Fibroblast of skin of right biceps (primary cell): ENCODE measurements at regions not wholly inside any gene's neighbourhood (a gene's known extent, or its start where the extent isn't known, plus 50 kb on each side); places are given as distances from the start of the nearest gene placed in this dataset.
A peak's percentile ranks its signal among the peaks of the same experiment; 100 is the strongest.
"Not testable (repeated sequence)": the region's sequence is repeated elsewhere in the genome, so short reads cannot be mapped to it uniquely, and the experiment has no call there.

ENCODE experiments used
- DNase-seq: peaks from one replicate; pipeline ENCODE4 v3.0.0-alpha.2; 2013

DNA sequence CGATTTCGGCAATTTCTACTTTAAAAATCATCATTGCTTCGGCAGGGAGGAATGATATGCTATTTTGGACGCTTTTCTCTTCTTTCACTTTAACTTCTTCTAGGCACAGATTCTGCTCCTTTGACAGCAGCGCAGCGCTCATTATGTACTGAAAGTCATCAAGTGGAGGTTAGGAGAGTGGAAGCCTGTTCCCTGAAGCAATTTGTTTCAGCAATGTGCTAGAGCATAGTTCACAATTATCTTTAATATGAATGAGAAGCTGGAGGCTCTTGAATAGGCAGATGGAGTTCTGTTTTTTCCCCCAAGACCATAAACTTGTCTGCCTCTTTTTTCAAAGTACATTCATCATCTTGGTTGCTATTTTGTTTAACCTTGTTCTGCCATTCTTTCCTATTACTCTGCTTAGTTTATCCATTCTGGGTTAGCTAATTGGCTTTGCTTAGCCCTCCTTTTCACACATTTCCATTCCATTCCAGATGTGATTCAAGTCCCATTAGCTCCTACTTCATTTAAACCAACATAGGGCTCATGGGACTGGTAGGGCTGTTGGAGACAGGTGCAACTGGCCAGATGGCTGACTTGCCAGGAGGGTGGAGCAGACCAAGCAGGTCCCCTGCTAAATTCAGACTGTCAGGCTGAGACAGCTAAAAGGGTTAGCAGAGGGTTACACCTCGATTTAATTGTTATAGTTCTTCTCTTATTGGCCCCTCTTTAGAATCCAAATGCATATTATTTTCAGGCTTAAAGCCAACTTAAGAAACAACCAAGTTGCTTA, 534.7 kb upstream of the CBLB start:
- DNase-seq, result no peak

DNA sequence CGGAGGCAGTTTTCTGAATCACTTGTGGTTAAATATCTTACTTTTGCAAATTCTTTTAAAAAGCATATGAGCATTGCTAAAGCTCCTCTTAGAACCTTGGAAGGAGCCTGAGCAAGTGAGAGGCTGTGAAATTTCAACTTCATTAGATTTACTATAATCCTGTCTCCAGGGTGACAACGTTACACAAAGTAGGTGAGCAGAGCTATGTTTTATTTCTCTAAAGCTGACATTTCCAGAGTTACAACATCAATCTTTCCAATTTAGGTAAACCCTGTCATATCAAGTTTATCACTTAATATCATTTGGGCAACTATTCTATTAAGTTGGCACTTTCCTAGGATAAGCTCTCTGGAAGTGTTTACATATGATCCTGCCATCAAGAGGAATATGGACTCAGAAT, 544.9 kb upstream of the CBLB start:
- no peak for DNase-seq

DNA sequence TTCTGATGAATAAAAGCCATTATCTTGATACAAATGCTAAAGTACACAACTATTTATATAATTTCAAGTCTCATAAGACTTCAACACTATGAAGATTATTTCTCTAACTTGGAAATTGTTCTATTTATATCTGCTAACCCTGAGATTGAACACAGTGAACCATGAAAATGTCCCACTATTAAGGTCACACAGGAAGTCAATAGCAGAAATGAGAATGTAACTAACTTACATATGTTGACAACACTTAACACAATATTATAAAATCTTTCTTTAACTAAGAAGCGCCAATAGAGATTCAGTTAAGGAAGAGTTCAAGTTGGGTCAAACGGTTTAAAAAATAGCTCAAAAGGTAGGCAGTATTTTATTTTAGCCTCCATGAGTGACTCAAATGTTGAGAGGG, 551.8 kb upstream of the CBLB start:
- no peak for DNase-seq

DNA sequence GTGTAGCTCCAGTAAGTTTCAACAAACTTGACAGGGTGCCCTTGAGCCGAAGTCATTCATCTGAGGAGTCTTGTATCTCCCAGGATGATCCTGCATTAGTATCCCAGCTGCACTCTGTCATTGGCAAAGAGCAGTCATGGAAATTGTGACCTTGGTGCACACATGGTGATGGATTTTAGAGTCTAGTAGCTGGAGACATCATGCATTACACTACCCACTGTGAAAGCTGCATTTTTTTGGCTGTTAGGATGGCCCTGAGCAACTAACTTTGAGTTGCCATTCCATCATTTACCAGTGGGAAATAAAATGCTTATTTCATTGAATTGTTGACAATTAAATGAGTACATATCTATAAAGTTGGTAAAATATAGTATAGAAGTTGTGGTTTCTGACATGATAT, 552.6 kb upstream of the CBLB start:
- DNase-seq, result no peak

DNA sequence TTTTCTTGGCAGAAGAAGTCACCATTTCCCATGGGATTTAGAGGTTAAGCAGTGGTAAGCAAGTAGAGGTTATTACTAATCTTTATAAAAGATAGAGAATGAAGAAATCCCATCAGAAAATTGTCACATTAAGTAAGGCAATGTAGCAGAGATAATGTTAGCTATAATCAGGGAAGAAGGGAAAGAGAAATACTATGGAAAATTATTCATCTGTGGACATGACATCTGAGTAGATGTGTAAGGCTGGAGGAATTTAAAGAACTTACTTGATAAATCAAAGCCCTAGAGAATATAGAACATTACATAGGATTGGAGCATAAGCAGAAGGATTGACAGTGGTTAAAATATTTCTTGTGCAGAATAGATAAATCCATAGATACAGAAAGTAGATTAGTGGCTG, 553.1 kb upstream of the CBLB start:
- peak; percentile 86 for DNase-seq

DNA sequence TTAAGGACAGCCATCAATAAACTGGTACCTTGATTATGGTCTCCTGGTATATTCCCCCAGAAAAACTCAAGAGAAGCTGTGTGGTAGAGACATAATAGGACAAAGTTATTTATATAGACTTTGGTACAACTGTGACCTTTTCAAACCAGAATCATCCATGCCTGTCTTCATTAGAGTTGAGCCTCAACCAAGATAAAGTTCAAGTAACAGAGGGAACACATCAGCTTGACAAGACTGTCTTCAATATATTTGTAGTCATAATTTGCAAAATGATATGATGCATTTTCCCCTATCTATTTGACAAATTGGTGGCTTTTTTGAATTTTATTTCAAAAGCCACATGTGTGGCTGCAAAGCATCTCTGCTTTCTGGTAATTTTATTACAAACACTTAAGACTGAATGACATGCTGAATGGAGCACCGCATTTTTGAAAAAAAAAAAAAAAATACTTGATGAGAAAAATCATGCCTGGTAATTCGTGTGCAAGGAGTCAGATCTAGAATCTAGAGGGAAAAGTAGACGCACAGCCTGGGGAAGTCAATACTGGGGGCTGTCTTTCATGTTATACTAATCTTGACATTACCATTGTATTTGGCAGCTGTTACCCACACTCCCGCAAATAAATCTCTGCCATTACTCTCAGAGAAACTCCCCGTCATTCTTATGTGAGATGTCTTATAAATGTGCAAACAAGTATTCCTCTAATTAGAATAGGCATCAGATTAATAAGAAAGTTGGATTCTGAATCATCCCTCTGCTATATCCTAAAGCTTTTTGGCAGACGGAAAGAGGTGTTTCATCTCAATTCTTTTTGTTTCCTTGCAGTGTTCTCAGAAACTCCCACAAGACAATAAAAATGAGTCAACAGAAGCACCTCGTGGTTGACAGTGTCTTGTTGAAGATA, 554.8 kb upstream of the CBLB start:
- DNase-seq, result peak; percentile 64

DNA sequence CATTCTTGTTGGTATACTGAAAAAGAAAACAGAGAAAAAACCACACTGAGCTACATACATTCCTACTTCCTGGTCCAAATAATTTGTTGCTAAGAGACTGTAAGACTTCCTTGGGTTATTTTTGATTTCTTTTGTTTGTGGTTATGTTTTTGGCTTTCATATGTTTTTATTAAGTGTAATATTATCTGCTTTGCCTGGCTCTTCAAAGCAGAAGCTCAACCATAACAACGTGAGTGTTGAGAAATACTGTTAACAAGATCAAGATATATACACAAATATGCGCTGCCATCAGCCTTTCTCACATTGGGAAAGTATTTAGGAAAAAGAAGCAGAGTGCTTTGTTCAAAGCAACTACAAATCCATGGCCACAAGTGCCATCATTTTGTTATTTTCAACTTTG, 556.2 kb upstream of the CBLB start:
- peak; percentile 83 for DNase-seq

DNA sequence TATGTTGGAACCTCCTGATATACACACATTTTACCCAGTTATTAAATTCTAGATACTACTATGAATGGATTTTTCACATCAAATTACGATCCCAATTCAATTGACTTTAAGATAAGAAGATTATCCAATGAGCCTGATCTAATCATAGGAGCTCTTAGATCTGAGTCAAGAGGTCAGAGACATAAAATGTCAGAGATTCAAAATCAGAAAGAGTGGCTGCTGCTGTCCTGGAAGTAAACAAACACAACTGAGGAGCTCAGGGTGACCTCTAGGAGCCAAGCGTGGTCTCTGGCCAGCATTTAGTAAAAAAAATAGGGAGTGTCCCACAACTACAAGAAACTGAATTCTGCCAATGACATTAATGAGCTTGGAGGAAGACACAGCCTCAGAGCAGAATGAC, 557.1 kb upstream of the CBLB start:
- DNase-seq, result no peak

DNA sequence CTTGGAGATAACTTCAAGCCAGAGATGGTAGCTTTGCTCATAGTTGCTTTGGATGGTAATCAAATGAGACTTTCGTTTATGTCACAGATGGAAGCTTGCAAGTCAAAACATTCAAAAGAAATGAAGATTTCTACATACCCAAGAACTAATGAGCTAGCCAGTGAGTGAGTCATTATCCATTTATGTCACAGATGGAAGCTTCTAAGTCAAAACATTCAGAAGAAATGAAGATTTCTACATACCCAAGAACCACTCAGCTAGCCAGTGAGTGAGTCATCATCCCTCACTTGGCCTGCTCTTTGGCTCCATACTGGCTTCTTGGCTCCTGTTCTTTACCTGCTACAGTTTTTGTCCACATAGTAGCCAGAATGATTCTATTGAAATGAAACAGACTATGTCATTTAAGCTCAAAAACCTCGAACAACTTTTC, 559.8 kb upstream of the CBLB start:
- DNase-seq, result peak; percentile 99

DNA sequence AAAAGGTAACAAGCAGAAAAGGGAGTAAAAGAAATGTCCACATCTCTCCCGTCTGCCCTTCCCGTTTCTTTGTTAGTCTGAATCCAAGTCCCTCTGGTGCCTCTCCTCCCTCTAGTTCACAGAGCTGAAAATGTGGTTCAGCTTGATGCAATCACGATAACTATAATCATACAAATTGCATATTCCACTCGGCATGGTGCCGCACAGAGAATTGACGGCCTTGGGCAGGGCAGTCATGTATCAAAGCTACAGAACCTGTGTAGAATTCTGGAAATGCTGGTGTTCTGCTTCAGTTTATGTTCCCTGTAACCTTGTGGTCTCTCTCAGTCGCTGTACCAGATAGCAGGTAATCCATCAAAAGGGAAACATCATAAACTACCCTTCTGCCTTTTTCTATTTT, 562.9 kb upstream of the CBLB start:
- no peak for DNase-seq

DNA sequence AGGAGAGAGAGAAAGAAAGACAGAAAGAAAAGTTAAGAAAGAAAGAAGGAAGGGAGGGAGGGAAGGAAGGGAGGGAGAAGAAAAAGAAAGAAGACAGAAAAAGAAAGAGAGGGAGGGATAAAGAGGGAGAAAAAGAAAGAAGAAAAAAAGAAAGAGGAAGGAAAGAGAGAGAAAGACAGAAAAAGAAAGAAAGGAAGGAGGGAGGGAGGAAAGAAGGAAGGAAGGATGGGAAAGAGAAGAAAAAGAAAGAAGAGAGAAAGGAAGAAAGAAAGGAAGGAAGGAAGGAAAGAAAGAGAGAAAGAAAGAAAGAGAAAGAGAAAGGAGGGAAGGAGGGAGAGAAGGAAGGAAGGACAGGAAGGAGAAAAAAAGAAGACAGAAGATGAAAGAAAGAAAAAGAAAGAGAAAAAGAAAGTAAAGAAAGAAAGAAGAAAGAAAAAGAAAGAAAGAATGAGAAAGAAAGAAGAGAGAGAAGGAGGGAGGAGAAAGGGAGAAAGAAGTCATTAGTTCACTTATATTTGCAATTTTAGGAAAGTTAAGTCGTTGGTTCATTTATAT, 567.2 kb upstream of the CBLB start:
- DNase-seq, result no peak

DNA sequence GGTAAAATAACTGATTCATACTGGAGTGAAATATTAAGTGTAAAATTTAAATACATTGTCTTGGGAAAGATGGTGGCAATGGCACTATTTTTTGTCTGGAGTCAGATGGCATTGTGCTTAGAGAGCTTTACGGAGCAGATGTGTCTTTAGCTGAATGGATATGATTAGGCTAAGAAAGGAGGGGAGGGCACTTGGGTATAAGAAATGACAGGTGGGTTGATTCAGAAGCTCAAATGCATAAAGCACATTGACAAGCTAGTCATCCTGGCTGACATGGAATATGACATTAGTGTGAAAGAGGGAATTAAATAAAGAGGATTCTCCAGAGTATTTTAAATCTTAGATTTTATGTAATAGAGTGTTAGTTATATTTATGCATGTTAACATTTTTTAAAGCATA, 570.1 kb upstream of the CBLB start:
- no peak for DNase-seq

DNA sequence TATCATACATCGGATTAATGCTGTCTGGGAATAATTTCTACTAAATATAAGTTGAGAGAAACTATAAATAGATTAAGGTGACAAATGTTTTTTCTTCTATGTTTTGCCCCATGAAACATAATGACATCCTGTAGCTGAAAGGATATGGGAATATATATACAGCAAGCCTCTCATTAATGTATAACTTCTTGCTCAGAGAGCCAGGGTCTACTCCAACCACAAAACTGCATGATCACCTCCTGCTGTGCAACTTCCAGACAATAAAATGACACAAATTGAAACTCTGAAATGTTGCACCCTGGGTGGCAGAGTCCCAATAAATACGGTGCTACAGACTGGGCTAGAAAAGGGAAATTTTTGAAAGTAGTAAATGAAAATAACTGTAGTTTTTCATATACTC, 571.9 kb upstream of the CBLB start:
- DNase-seq, result peak; percentile 14

DNA sequence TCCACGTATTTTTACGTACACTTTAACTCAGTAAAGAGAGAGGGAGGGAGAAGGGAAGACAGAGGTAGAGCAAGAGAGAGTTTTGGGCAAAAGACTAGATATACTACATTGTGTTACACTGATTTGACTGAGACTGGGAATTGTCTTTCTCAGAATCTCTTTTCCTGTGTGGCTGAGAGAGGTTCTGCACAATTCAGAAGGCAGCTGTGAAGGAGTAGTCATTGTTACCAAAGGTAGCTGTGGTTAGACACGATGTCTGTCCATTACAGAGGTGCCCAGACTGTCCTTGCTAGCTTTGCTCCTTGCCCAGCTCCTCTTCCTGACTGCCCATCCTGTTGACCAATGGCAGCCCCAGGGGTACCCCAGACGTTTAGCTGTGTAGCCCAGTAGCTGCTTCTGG, 577.5 kb upstream of the CBLB start:
- DNase-seq, result no peak

DNA sequence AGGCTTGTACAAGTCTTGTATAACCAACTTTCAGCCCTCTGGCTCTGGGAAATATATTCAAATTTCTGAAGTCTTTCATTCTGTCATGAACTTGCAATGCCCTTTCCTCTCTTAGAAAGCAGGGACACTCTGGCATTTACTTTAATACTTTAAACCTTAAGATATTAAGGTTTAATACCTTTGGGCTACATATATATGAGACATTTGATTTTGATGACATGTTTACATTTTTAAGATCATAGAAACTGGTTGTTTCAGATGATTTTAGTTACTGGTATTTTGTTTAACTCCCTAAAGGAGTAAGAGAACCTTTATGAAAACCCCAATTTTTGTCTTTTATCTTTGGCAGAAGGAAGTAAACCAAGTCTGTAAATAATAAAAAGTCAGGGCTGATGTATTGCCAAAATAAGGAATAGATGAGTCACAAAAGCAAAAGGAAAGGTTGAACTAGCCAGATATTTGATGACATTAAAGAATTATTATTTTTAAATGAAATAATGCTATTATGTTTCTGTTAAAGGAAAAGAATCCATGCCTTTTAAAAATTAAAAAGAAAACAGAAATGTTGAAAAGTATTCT, 579.0 kb upstream of the CBLB start:
- no peak for DNase-seq

DNA sequence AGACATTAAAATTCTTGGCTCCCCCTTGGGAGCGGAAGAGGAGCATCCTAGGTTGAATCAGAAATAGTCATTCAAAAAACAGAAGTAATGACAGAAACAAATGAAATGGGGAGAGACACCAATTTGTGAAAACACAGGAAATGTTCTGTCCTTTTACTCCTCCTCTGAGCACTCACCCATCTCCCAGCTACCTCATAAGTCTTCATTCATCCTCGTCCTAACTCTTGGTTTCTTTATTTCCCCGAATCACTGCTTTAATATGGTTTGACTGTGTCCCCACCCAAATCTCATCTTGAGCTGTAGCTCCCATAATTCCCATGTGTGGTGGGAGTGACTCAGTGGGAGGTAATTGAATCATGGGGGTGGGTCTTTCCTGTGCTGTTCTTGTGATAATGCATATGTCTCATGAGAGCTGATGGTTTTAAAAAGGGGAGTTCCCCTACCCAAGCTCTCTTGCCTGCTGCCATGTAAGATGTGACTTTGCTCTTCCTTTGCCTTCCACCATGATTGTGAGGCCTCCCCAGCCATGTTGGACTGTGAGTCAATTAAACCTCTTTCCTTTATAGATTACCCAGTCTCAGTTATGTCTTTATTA, 579.7 kb upstream of the CBLB start:
- DNase-seq, result not testable (repeated sequence)

DNA sequence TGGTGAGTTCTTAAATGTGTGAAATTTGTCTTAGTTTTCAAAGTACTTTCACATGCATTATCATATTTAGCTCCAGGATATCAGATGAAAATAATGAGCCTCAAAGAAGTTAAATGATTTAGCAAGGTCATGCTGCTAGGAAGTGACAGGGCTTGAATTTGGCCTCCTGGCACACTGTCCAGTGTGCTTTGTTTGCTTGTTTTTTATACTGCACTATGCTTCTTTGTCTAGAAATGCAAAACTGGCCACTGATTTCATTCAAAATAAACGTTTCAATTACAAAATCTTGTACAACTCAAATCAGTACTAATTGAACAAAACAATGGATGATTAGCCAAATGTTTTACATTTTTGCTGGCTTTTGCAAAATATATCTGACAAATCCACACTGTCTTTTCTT, 583.3 kb upstream of the CBLB start:
- no peak for DNase-seq

DNA sequence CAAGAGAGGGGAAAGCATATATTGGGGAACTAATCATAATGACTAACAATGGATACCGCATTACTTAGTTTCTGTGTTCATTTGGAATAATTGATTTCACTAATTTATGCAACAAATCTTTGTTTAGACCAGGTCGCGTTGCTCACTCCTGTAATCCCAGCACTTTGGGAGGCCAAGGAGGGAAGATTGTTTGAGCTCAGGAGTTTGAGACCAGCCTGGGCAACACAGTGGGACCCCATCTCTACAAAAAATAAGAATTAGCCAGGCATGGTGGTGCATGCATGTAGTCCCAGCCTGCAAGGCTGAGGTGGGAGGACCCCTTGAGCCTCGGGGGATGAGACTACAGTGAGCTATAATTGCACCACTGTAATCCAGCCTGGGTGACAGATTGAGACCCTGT, 585.7 kb upstream of the CBLB start:
- no peak for DNase-seq

DNA sequence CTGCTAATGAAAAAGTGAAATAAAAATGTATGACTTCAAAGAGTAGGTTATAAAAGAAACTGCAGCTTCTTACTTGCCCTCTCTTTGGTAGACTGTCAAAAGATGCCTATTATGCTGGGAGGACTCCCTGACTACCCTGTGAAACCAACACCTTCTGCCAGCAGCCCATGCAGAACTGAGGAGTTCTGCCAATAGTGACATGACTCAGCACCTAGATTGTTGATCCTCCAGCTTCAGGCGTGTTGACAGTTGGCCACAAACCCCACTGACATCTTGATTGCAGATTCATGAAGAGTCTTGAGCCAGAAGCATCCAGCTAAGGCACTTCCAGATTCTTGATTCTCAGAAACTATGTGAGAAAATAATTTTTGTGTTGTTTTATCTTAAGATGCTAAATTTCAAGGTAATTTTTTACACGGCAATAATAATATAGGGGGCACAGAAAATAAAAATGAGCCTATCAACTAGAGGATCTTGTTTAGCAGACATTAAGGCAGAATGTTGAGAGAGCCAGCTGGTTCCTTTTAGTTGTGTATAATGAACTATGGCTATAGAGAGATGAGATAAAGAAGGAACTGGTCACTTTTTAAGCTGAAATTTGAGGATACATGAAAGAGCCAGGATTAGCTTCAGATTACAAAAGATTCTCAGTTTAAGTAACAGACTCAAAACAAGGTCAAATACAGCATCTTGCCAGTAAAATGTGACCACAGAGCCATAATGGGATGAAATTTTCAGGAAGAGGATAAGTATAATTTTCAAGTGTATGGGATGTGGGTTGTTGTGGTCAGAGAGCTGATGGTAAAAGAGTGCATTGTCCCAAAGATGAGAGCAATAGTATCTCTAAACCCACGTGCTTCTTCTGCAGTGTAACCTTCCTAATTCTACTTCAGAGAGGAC, 588.7 kb upstream of the CBLB start:
- peak; percentile 95 for DNase-seq

DNA sequence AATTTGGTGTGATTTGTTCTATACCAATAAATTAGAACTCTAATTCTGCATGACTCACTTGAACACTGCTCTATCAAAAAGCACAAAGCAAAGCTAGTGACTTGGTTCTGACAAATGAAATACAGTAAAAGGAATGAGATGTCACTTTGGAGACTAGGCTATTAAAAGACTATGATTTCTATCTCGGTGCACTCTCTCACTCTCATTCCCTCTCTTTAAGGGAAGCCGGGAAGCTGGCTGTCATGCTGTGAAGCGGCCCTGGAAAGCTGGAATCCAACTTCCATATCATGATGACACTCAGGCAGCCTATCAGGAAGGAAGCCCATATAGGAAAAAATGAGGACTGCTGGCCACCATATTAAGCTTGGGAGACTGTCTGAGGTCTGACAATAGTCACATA, 590.1 kb upstream of the CBLB start:
- no peak for DNase-seq

DNA sequence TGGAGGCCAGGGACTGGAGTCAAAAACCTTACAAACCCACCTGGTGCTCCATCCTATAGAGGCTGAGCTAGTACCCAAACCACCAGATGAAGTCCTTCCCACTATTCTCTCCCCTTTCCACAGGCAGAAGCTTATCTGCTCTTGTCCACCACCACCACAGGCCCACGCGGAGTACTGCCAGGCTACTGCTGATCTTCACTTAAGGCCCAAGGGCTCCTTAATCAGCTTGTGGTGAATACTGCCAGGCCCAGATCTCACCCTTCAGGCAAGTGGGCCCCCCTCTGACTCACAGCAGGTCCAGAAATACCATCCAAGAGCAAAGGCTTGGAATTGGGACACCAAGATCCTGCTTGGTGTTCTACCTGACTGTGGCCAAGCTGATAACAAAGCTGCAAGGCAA, 598.1 kb upstream of the CBLB start:
- DNase-seq, result no peak
